SK-N-SH (cell line): ENCODE measurements at regions not wholly inside any gene's neighbourhood (a gene's known extent, or its start where the extent isn't known, plus 50 kb on each side); places are given as distances from the start of the nearest gene placed in this dataset.

ENCODE experiments used
- CTCF ChIA-PET: fragments of 300-600, 350-600 bp; formaldehyde crosslinking; extraction: SDS; loops from one replicate; lab custom pipeline; 2021; lab: Yijun Ruan, JAX
- POLR2A ChIA-PET: fragments of 350-600 bp; sonication (Branson Sonifier 250); formaldehyde crosslinking; extraction: SDS; loops from one replicate; lab custom pipeline; 2020; ENCODE audit warnings: antibody characterized with exemption, inconsistent platforms; lab: Yijun Ruan, JAX
- DNase-seq: peaks from one replicate; pipeline ENCODE4 v3.0.0; 2012
- H2AFZ ChIP-seq: fragments of 200-600 bp; sonication (generic); 2 replicates; pipeline ENCODE4 v1.8.1; 2016; ENCODE audit warnings: antibody characterized with exemption, mild to moderate bottlenecking, low read depth
- H3F3A ChIP-seq: fragments of 200-600 bp; sonication (generic); replicated peaks from 2 replicates; pipeline ENCODE3; 2016; ENCODE audit warnings: antibody characterized with exemption, mild to moderate bottlenecking; ENCODE audit not compliant: insufficient read depth
- H3K27ac ChIP-seq, 2 experiments: fragments of 200-500 bp in 1 of 2; fragments of 200-600 bp in 1 of 2; sonication (Bioruptor generic) in 1 of 2; sonication (generic), shearing (Covaris generic) in 1 of 2; 2 replicates each; pipeline versions ENCODE4 v1.5.1 to v1.6.1; 2014 to 2016; ENCODE audit warnings: low read depth in 2 of 2, inconsistent platforms in 1 of 2, low read length in 1 of 2, mild to moderate bottlenecking in 1 of 2, mixed read lengths in 1 of 2
- H3K27me3 ChIP-seq: fragments of 200-600 bp; sonication (generic), shearing (Covaris generic); 2 replicates; pipeline ENCODE4 v1.6.1; 2016; ENCODE audit warnings: mixed run types; ENCODE audit not compliant: insufficient read depth
- H3K36me3 ChIP-seq, 2 experiments: fragments of 200-500 bp in 1 of 2; fragments of 200-600 bp in 1 of 2; sonication (Bioruptor generic) in 1 of 2; sonication (generic) in 1 of 2; replicated peaks in 1 of 2; 2 replicates each; pipeline versions ENCODE3 to v1.5.1; 2014 to 2016; ENCODE audit warnings: low read length in 1 of 2, mild to moderate bottlenecking in 1 of 2; ENCODE audit not compliant: insufficient read depth in 2 of 2, control insufficient read depth in 1 of 2
- H3K4me1 ChIP-seq, 2 experiments: fragments of 200-500 bp in 1 of 2; fragments of 200-600 bp in 1 of 2; sonication (Bioruptor generic) in 1 of 2; sonication (generic), shearing (Covaris generic) in 1 of 2; 2 replicates each; pipeline versions ENCODE4 v1.5.1 to v1.6.1; 2014 to 2016; ENCODE audit warnings: low read depth in 1 of 2, low read length in 1 of 2, mixed run types in 1 of 2; ENCODE audit not compliant: insufficient read depth in 2 of 2, control insufficient read depth in 1 of 2
- H3K4me2 ChIP-seq: fragments of 200-600 bp; sonication (generic), shearing (Covaris generic); 2 replicates; pipeline ENCODE4 v1.6.1; 2017; ENCODE audit warnings: mixed run types
- H3K4me3 ChIP-seq, 2 experiments: fragments of 200-500 bp in 1 of 2; fragments of 200-600 bp in 1 of 2; sonication (Bioruptor generic) in 1 of 2; sonication (generic), shearing (Covaris generic) in 1 of 2; 2 replicates each; pipeline versions ENCODE4 v1.5.1 to v1.8.1; 2014 to 2016; ENCODE audit warnings: low read depth in 2 of 2, inconsistent platforms in 1 of 2, low read length in 1 of 2, mild to moderate bottlenecking in 1 of 2, mixed read lengths in 1 of 2, moderate library complexity in 1 of 2
- H3K79me2 ChIP-seq: fragments of 200-600 bp; sonication (generic); 2 replicates; pipeline ENCODE4 v1.8.1; 2017; ENCODE audit warnings: mild to moderate bottlenecking; ENCODE audit not compliant: insufficient read depth
- H3K9ac ChIP-seq: fragments of 200-600 bp; sonication (generic); 2 replicates; pipeline ENCODE4 v1.6.1; 2017; ENCODE audit warnings: mixed run types
- H3K9me2 ChIP-seq: fragments of 200-600 bp; sonication (generic); 2 replicates; pipeline ENCODE4 v1.6.1; 2017; ENCODE audit warnings: mixed run types
- H3K9me3 ChIP-seq: fragments of 200-600 bp; sonication (generic); 2 replicates; pipeline ENCODE4 v1.6.1; 2017; ENCODE audit warnings: mixed run types, mild to moderate bottlenecking, moderate library complexity
- H4K20me1 ChIP-seq: fragments of 200-600 bp; sonication (generic); 2 replicates; pipeline ENCODE4 v1.6.1; 2017; ENCODE audit warnings: mild to moderate bottlenecking, mixed run types; ENCODE audit not compliant: insufficient read depth
- EP300 ChIP-seq, 2 experiments: IDR thresholded peaks; 2 replicates each; pipeline versions ENCODE4 v1.4.0 to v1.6.1; 2012; ENCODE audit warnings: borderline replicate concordance in 1 of 2, low read depth in 1 of 2, low read length in 1 of 2
- FOSL2 ChIP-seq: IDR thresholded peaks from 2 replicates; pipeline ENCODE4 v1.4.0; 2012; ENCODE audit warnings: low read depth, mild to moderate bottlenecking, moderate library complexity, borderline replicate concordance
- FOXJ3 ChIP-seq: sonication (generic); formaldehyde crosslinking; IDR thresholded peaks from 2 replicates; pipeline ENCODE4 v1.5.1; 2020; ENCODE audit warnings: mild to moderate bottlenecking, missing genetic modification reagents
- FOXM1 ChIP-seq: IDR thresholded peaks from 2 replicates; pipeline ENCODE4 v1.4.0; 2012; ENCODE audit warnings: low read depth, mild to moderate bottlenecking
- GATA2 ChIP-seq: sonication (generic); formaldehyde crosslinking; IDR thresholded peaks from 2 replicates; pipeline ENCODE4 v1.5.0; 2020; ENCODE audit warnings: mild to moderate bottlenecking, missing genetic modification reagents
- JUND ChIP-seq: IDR thresholded peaks from 2 replicates; pipeline ENCODE4 v1.4.0; 2012
- MEF2A ChIP-seq: IDR thresholded peaks from 2 replicates; pipeline ENCODE4 v1.4.0; 2012; ENCODE audit warnings: low read depth, borderline replicate concordance
- NFIC ChIP-seq: IDR thresholded peaks from 2 replicates; pipeline ENCODE4 v1.4.0; 2012; ENCODE audit warnings: borderline replicate concordance
- NRF1 ChIP-seq: IDR thresholded peaks from 2 replicates; pipeline ENCODE4 v1.6.1; 2012; ENCODE audit warnings: low read depth, mild to moderate bottlenecking, low read length
- RCOR1 ChIP-seq: fragments of 150-350 bp; IDR thresholded peaks from 2 replicates; pipeline ENCODE4 v1.6.1; 2017; ENCODE audit warnings: antibody characterized with exemption, low read length
- RFX5 ChIP-seq: IDR thresholded peaks from 2 replicates; pipeline ENCODE4 v1.6.1; 2012; ENCODE audit warnings: mild to moderate bottlenecking, improper control_type of control experiment, low read length
- RXRA ChIP-seq: IDR thresholded peaks from 2 replicates; pipeline ENCODE4 v1.4.0; 2012; ENCODE audit warnings: low read depth, mild to moderate bottlenecking, borderline replicate concordance
- SIN3A ChIP-seq: IDR thresholded peaks from 2 replicates; pipeline ENCODE4 v1.6.1; 2012; ENCODE audit warnings: low read depth, mild to moderate bottlenecking, low read length, moderate library complexity, borderline replicate concordance
- SMC3 ChIP-seq: IDR thresholded peaks from 2 replicates; pipeline ENCODE4 v1.6.1; 2012; ENCODE audit warnings: low read depth, low read length, improper control_type of control experiment
- TAF1 ChIP-seq: IDR thresholded peaks from 2 replicates; pipeline ENCODE4 v1.6.1; 2012; ENCODE audit warnings: low read depth, mild to moderate bottlenecking, low read length, moderate library complexity, borderline replicate concordance
- TCF12 ChIP-seq: IDR thresholded peaks from 2 replicates; pipeline ENCODE4 v1.4.0; 2012
- TEAD4 ChIP-seq: IDR thresholded peaks from 2 replicates; pipeline ENCODE4 v1.4.0; 2012; ENCODE audit warnings: mild to moderate bottlenecking, borderline replicate concordance; ENCODE audit not compliant: insufficient read depth
- YY1 ChIP-seq: IDR thresholded peaks from 2 replicates; pipeline ENCODE4 v1.4.0; 2012; ENCODE audit warnings: low read depth, mild to moderate bottlenecking
- ZBTB33 ChIP-seq: IDR thresholded peaks from 2 replicates; pipeline ENCODE4 v1.4.0; 2012; ENCODE audit warnings: low read depth, borderline replicate concordance
- WGBS: methylation state at CpG from one replicate; pipeline ENCODE4 v1.1.6; 2017; ENCODE audit warnings: low lambda C conversion rate; 5-methylcytosine and 5-hydroxymethylcytosine counted together
- TF ChIP-seq, protein P1 (sequence below): IDR thresholded peaks from 2 replicates; pipeline ENCODE4 v1.4.0; 2012; ENCODE audit warnings: low read depth, borderline replicate concordance
- TF ChIP-seq, protein P2 (sequence below): fragments of 150-350 bp; IDR thresholded peaks from 2 replicates; pipeline ENCODE4 v1.6.1; 2016; ENCODE audit warnings: mild to moderate bottlenecking, low read depth, low read length
- TF ChIP-seq, protein P3 (sequence below): IDR thresholded peaks from 2 replicates; pipeline ENCODE4 v1.4.0; 2012; ENCODE audit warnings: low read depth

DNA sequence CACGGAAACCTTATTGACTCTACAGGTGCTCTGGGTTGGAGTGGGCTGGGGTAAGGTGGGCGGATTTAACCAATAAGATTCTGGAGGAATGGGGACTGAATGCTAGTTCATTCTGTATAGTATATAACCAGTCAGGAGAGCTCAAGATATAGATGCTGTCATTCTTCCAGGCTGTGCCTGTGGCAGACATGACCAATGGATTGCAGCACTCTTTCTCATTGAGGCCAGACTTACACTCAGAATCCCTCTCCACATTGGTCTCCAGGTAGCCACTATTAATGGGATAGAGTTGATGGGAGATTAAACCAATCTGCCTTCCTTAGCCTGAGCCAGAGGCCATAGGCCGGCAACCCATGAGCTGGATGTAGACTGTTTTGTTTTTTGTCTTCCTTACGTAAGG, 82.8 kb upstream of the MEF2A start:
- H3K79me2 ChIP-seq = no peaks in the 10 kb centered on the region
- H4K20me1 ChIP-seq = no peaks in the 10 kb centered on the region
- POLR2A ChIA-PET = no interaction called here
- no peak overlapping the region for H3K4me2 ChIP-seq
- CTCF ChIA-PET = no interaction called here
- H3K4me3 ChIP-seq = no peak overlapping the region
- peaks cover 9 to 16% of the 10 kb centered on the region in 2 experiments for H3K4me1 ChIP-seq
- H3K27ac ChIP-seq = no peak overlapping the region
- TF ChIP-seq RXRA (no peak), TCF12 (no peak), TEAD4 (no peak), EP300 (IDR thresholded peaks at IDR 0.05; ENCODE audit: borderline replicate concordance in 1 of 2, low read depth in 1 of 2, low read length in 1 of 2) (no peak), SIN3A (no peak), GATA2 (CRISPR knock-in tag) (no peak), TAF1 (no peak), JUND (no peak)
- TF ChIP-seq, protein P1, sequence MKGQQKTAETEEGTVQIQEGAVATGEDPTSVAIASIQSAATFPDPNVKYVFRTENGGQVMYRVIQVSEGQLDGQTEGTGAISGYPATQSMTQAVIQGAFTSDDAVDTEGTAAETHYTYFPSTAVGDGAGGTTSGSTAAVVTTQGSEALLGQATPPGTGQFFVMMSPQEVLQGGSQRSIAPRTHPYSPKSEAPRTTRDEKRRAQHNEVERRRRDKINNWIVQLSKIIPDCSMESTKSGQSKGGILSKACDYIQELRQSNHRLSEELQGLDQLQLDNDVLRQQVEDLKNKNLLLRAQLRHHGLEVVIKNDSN = no peak
- TF ChIP-seq, protein P2, sequence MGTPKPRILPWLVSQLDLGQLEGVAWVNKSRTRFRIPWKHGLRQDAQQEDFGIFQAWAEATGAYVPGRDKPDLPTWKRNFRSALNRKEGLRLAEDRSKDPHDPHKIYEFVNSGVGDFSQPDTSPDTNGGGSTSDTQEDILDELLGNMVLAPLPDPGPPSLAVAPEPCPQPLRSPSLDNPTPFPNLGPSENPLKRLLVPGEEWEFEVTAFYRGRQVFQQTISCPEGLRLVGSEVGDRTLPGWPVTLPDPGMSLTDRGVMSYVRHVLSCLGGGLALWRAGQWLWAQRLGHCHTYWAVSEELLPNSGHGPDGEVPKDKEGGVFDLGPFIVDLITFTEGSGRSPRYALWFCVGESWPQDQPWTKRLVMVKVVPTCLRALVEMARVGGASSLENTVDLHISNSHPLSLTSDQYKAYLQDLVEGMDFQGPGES = no peak
- TF ChIP-seq, all 33 proteins: peak for 0
- no peaks in the 10 kb centered on the region for H3K9me3 ChIP-seq
- H3K36me3 ChIP-seq = no peaks in the 10 kb centered on the region
- no peak overlapping the region for H2AFZ ChIP-seq
- DNase-seq = no peak
- no peak overlapping the region for H3K9ac ChIP-seq
- H3K27me3 ChIP-seq = no peaks in the 10 kb centered on the region
- 92% methylated on average over 4 of the region's 4 CpGs for WGBS
- H3F3A ChIP-seq = no peaks in the 10 kb centered on the region
- H3K9me2 ChIP-seq = no peaks in the 10 kb centered on the region

GRCh38 chr15:99485153-99485961, 80.4 kb upstream of the MEF2A start:
- DNase-seq = no peak
- no peak overlapping the region for H3K27ac ChIP-seq
- peaks cover 7 to 16% of the 10 kb centered on the region in 2 experiments; a peak in 3 of 4 replicates for H3K4me1 ChIP-seq
- TF ChIP-seq FOXJ3 (CRISPR knock-in tag) (no peak), YY1 (no peak), FOSL2 (no peak), GATA2 (CRISPR knock-in tag) (no peak), TAF1 (no peak), JUND (no peak), RCOR1 (no peak), RFX5 (no peak), ZBTB33 (no peak), MEF2A (no peak), SMC3 (no peak), NRF1 (no peak), NFIC (no peak), FOXM1 (no peak)
- TF ChIP-seq, protein P3, sequence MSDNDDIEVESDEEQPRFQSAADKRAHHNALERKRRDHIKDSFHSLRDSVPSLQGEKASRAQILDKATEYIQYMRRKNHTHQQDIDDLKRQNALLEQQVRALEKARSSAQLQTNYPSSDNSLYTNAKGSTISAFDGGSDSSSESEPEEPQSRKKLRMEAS = no peak
- TF ChIP-seq, protein P1 = no peak
- TF ChIP-seq, all 33 proteins: peak for 0
- no peak overlapping the region for H3K9ac ChIP-seq
- H3K27me3 ChIP-seq = no peaks in the 10 kb centered on the region
- no peaks in the 10 kb centered on the region for H4K20me1 ChIP-seq
- no peaks in the 10 kb centered on the region for H3F3A ChIP-seq
- CTCF ChIA-PET = interaction anchor here (0.8 to 1.6 kb wide), 4 partner anchors 9 to 864 kb away, joined by 3 to 4 read pairs (median 4); no protein-coding TSS in a partner anchor
- WGBS = 93% methylated on average over 11 of the region's 11 CpGs
- H3K36me3 ChIP-seq = no peaks in the 10 kb centered on the region
- no peak overlapping the region for H2AFZ ChIP-seq
- H3K4me3 ChIP-seq = no peak overlapping the region
- H3K4me2 ChIP-seq = no peak overlapping the region
- H3K79me2 ChIP-seq = no peaks in the 10 kb centered on the region
- POLR2A ChIA-PET = no interaction called here
- H3K9me2 ChIP-seq = no peaks in the 10 kb centered on the region
- H3K9me3 ChIP-seq = no peaks in the 10 kb centered on the region
